Left ventricle myocardium superior (tissue), 1 donor: ENCODE measurements at regions not wholly inside any gene's neighbourhood (a gene's known extent, or its start where the extent isn't known, plus 50 kb on each side); places are given as distances from the start of the nearest gene placed in this dataset.

Experiments
- ATAC-seq: fragments of 200-7000 bp; cut with Tn5 transposase; one replicate; pipeline ENCODE4 v1.9.1; 2020; ENCODE audit warnings: mild to moderate bottlenecking, moderate library complexity
- DNase-seq: peaks from one replicate; pipeline ENCODE4 v3.0.0-alpha.2; 2020
- intact Hi-C: fragments of 100-400 bp; cut with micrococcal nuclease; formaldehyde crosslinking; loops from one replicate; pipeline ENCODE4 v1.11.0; 2022
- donor health status: DM: no; HTN: yes; CAD: no; lungs with severe emphysema.

DNA sequence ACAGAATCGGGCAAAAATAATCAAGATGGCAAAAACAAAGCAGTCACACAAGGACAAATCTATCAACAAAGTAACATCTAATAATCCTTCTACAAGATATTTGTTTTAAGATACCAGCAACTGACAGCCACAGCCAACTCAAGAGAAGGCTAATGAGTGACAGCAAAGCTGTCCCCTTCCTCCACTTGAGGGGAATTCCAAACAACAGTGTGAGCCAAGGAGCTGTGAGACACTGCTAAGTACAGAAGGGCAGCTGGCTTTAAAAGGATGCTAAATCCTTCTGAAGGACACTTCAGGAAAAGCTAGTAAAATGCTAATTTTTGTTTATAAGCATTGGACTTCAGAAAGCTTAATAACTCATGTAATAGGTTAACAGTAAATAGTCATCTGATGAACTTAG is 120.3 kb upstream of the GOLGA8J start:
- intact Hi-C loops = no loop called here
- ATAC-seq (no peak), DNase-seq (no peak)

DNA sequence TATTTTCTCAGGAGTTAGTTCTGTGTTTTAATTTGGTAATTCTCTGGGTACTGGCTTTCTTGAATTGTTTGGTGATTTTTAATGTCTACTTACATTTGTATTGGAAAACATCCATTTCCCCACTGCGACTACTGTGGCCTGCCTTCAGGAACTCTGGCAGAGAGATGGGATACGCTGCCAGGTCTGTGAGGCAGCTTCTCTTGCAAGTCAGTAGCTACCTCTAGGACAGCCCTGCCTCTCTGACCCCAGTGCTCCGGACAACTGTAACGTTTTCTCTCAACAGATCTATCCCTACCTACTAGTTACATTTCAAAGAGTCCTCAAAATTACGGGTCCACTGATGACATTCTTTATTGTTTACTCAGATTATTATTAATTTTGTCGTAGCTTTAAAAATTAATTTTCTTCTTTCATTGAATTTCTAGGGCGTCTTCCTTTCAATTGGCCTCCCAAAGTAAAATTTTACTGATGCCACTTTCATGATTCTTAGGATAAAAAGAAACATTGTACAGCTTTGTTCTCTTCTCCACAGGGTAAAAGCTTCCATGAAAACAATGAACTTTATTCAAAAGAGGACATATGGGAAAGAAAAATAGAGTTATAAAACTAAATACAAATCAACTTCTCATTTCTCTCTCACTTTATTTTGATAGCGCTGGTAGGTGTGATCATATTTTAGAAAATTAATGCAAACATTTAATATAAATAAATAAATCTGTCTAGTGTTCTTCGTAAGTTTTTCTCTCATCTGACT is 123.2 kb upstream of the GOLGA8J start:
- DNase-seq (no peak), ATAC-seq (no peak)
- intact Hi-C loops = no loop called here

DNA sequence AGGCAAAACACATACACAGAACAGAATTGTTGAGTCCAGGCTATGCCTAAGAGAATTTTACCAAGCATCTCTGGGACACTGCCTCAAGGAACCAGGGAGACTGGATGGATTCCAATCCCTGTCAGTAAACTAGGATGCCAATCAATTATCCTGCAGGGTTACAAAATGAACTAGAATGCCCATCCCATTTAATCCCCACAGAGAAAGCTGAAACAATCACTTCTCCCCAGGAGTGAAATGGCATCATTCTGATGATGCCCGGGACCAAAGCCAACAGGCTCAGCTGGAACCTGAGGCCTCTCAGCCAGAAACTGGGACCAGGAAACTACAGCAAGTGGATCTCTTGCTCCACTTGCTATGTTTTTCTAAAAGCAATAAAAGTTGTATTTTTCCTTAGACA is 130.0 kb upstream of the TJP1 start:
- intact Hi-C loops = no loop called here
- ATAC-seq = no peak
- DNase-seq = no peak

DNA sequence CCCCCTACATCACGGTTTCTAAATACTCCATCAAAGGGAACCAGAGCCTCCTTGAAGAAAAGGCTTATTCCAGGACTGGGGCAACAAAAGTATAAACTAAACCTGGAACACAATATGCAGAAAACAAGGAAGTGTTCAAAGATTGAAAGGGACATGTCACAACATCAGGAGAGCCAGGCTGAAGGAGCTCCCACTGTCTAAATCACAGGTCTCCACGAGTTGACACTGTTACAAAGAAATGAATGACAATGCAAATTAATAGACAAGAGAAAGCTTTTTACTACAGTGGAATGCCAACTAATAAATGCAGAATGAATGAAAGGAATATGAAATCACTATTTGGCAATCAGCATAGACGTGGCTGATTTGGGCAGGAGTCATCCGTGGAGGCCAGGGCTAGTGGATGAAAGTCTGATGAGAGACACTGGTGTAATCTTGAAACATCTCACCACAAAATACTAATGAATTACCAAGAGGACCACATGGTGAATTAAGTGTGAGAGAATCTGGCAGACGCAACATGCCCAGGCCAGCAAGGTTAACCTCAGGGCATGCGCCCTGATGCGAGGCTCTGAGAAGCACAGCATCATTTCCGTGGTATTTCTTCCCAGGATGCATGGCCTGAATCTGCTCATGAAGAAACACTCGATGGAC is 123.8 kb upstream of the TJP1 start:
- ATAC-seq (no peak), DNase-seq (no peak)
- intact Hi-C loops = no loop called here

DNA sequence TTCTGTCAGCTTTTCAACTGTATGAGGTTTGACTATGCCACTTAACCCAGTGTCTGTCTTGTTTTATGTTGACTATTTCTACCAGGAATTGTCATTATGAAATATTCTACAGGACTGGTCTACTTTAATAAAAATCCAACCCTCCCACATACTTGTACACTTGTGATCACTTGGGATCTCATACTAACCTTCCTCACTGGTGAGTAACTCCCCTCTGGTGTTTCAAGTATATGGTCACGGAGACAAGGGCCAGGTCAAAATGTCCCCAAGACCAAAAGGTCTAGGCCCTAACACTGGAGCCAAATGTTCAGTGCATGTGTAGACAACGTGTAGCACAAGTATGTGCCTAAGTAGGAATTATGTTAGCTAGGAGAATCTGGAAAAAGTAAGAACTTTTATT is 122.7 kb upstream of the TJP1 start:
- ATAC-seq = no peak
- intact Hi-C loops = no loop called here
- no peak for DNase-seq

DNA sequence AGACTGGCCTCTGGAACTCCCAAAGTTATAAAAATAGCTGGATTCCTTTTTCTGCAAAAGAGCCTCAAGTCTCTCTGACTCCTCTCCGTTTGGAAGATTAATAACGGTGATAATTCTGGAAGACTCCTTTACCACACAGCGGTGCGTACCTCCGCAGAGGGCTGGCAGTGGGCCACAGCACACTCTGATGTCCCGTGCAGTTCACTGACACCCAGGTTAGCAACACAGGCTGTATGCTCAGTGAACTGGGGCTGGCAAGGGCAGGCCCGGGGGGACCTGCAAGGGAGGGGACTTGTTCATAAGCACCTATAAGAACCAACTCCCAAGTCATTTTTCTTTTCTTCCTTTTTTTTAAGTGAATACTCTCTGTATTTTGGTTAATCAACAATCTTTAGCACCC is 120.3 kb upstream of the TJP1 start:
- ATAC-seq (no peak), DNase-seq (peak; percentile 32)
- intact Hi-C loops = no loop called here

DNA sequence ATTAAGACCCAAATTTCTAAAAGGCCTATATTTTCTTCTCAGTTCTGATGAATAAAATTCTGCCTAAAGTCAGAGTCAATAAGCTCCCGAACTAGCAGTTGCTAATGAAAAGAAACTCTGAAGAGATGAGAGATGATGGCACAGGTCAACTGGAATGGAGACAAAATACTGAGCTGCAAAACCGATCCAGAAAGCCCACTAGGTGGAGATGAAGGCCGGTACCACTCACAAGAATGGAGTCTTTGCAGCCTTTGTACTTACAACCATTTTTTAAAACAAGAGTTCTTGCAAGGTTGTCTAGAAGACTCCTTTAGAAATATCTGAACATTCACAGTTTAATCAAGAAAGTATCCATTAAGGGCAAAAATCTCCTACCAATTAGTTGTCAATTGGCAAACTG is 119.9 kb upstream of the TJP1 start:
- intact Hi-C loops = no loop called here
- DNase-seq = no peak
- peak; percentile 36 for ATAC-seq

DNA sequence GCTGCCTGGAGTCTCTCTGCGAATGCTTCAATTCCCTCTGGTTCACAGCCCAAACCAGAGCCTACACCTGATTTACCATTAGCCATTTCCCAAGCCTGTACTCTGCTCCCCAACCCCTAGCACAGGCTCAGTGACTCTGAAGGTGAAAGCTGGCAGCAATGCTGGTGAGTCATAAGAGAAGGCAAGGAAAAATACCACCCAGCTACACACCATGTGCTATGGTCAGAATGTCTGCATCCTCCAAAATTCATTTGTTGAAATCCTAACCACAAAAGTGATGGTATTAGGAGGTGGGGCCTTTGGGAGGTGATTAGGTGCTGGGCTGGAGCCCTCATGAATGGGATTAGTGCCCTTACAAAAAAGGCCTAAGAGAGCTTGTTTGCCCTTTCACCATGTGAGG is 117.1 kb upstream of the TJP1 start:
- no peak for ATAC-seq
- DNase-seq = no peak
- intact Hi-C loops = no loop called here

DNA sequence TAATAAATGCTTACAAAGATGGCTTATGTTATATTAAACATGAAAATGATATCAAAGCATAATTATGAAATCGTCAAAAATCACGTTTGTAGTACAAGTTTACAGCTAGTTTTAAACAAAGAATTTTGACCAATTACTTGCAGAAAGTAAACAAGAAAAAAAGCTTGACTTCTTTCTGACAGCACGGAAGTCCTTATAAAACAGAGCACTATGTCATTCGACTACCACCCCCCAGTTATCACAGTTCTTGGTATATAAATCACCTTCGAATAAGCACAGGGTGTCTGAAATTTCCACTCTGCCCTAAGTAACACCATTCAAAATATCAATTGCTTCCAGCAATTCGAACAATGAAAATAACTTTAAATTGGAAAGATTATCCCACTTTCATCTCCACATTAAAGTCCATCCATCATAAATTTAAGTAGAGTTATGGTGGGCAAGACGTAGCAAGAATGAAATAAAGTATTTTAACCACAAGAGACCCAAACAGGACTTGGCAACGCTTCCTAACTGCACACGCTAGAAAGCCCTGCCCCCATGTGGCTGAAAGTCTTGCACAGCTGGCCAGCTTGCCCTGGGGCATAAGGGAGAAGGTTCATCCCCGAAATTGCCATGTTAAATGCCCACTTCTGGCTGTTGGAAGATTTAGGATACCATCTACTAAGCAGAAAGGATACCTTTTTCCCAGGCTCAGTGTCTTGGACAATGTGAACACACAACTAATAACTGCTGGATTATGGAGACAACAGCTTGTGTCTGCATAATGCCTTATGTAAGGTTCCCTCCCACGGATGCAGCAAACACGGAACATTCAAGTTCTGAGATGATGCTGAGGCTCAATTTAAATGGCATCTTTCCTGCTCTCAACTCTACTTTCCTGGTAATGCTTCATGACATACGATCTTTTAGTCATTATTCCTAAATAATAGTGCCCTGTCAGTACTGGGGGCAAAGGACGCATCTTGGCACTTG is 116.4 kb upstream of the TJP1 start:
- no peak for ATAC-seq
- intact Hi-C loops = no loop called here
- no peak for DNase-seq

DNA sequence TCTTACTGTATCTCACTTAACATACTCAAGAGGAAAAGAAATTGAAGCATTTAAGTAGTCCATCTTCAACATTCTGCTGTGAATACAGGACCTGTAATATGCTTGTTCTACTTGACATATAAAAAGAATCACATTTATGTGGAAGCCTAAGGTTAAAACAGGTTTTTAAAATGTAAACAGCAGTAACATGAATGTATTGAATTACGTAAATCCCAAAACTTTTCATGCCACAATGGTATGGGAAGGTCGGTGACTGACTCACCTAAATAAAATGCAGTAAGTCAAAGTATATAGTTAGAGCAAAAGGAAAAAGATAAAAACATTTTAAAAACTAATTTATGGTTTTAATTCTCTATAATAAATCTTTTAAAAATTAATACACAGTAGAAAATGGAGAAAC is 115.7 kb upstream of the TJP1 start:
- ATAC-seq = no peak
- no peak for DNase-seq
- intact Hi-C loops = no loop called here

DNA sequence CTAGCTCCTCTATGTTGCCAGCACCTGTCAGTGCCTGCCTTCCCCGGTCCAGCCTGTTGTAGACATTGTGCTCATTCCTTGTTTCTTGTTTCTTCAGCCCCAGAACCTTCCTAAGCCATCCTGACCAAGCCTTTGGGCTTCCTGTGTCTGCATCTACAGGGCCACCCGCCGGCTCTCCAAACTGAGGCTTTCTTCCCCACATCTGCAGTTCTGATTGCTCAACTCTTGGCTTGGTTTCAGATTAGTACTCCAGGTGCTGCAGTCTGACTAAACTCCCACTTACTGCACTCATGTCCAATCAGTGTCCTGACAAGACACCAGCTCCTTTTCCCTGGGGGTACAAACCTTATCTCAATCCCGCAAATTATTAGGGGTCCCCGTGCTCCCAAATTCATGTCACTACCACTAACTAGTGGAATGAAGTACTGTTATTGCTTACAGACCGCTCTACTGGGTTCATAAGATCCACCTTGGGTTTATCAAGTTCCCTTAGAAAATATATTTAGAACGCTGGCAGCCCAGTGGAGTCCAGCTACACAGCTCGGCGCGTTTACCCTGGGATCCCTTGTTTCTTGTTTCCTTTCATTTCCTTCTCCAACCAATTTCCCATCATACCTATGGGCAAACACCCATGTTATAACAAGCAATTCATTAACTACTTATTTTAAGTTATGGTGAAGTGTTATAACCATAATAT is 114.2 kb upstream of the TJP1 start:
- DNase-seq (no peak), ATAC-seq (peak; percentile 72)

DNA sequence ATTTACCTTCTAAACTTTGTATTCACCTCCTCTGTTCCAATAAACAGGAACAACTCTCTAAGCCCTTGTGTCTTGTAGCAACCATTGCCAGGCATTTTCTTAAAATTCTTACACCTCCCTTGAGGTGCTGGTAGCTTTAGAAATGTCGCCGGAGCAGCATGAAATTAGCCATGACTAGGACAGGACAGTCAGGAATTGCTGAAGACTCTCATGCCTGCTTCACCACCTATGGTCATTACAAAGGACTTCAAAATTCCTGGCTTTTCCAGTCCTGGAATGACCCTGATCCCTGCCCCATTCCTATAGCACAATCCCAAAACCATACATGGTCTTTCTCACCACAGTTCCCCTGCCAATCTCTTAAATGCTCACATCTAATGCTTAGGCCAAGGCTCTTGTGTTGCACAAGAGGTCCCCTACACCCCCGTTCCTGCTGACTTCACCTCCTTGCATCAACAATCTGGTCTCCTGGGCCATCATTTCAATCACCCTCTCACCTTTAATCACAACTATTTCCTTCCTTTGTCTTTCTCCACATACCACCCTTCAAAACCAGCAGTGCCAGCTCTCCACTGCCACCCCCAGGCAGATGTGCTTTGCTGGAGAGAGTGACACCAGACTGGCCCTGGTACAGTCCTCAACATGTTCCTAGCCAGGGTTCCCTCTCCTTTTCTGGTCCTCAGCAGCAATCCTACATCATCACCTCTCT is 113.2 kb upstream of the TJP1 start:
- DNase-seq (peak; percentile 37), ATAC-seq (peak; percentile 79)
- intact Hi-C loops = no loop called here

More for the DNA sequence above, 114.2 kb upstream of the TJP1 start:
- intact Hi-C loops = no loop called here

DNA sequence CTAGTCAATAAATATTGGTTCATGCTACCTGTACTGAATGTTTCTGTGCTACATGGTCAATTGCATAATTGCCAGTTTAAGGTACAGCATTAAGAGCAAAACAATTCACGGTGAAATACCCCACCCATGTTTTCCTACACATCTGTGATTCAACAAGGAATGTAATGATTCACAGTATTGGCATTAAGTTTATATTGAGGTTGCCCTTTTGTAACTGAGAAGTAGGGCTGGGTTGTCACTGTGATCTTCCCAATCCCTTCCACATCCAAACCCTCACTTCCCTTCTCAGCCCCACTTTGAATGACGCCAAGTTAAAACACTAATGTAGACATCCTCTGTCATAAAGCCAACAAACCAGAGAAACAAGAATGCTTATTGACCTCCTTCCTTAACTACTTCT is 112.0 kb upstream of the TJP1 start:
- ATAC-seq (no peak), DNase-seq (no peak)
- intact Hi-C loops = no loop called here

DNA sequence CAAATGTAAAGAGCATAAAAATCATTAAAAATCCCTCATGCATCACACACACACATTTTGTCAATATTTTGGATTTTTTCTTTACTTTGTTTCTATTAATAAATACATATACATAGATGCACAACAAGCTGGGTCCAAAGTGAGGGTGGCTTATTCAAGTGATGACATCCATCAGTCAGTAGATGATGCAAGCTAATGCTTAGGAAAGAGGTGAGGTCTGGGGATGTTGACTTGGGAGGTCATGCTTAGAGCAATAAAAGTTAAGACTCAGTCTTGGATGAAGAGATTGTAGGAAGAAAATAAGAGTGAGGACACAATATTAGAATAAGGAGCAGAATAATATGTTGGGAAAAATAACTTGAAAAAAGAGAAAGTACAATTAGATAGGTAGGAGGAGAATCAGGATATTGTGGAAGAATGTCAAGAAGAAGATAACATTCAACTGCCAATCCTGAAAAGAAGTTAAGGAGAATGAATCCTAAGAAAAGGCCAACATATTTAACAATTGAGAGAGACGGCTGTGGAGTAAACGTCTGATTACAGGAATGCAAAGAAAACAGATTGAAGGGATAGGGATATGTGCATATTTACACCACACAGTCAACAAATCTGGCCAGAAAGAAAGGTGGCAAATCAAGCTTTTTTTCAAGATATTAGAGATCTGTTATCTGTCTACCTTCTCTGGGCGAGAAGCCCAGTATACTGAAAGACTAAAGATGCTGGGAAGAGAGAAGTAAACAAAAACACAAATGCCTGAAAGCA is 111.0 kb upstream of the TJP1 start:
- ATAC-seq = no peak
- intact Hi-C loops = no loop called here
- DNase-seq = no peak

DNA sequence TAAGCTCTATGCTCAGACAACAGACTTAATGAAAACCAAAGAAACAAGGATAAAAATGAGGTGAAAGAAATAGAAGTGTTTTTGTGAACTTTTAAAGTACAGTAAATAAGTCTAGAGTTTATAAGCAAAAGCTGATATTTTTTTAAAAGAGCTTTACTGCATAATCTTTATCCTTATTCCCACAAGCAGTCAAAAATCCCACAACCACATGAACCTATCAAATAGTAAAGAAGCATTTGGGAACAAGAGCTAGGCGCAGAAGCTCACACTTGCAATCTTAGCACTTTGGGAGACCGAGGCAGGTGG is 103.8 kb upstream of the TJP1 start:
- ATAC-seq (no peak), DNase-seq (no peak)
- intact Hi-C loops = loop anchor here (5.0 to 10.0 kb wide), 2 partner anchors 121 to 179 kb away; no protein-coding TSS in a partner anchor

DNA sequence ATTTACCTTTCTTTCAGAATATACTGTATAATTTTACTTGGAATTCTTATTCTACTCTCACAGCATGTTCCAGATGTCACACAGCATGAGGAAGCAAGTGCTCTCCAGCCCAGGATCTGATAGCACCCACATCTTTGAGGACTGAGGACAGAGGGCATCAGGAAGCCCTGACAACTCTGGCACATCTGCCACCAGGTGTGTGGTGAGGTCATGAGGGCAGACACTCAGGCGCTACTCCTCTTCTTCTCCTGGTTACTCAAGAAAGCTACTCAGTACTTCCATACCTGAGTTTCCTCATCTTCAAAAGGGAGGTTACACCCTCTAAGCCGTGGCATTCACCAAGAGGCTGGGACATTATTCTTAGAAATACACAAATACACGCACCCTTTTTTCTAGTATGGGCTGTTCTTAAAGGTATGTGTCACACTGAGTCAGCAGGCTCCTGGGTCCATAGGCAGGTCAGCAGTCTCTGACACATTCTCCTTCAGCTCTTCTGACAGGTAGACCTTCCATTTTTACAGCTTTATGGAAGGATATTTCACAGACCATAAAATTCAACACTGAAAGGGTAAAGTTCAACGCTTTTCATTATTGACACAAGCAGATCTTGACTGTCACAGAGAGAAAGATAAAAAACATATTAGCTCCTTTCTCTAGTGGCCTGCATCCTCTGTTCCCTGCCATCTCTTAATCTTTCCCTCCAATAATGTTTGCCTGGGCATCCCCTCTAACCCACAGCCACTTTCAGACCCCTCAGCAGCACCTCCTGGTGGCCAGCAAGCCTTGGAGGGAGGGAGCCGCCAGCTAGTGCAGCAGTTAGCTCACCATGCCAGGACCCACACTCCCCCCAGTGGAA is 103.2 kb upstream of the TJP1 start:
- DNase-seq (peak; percentile 82), ATAC-seq (peak; percentile 97)
- intact Hi-C loops = loop anchor here (5.0 to 10.0 kb wide), 2 partner anchors 121 to 178 kb away; no protein-coding TSS in a partner anchor

DNA sequence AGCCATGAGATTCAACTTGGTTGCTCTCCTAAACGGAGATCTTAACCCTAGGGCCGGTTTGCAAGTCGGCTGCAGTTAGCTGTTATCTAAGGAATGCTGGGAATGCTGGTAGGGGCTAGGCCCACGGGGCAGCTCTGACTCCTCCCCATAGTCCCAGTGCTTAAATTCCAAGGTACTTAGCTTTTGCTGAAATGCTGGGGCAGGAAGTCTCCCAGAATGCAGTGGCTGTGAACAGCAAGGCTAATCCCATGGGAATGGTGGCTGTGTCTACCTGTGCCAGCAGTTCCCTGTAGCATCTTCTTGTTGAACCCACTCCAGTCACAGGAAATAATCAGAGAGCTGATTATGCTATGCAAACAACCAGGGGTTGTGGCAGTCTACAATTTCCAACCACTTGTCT is 102.5 kb upstream of the TJP1 start:
- ATAC-seq (peak; percentile 77), DNase-seq (peak; percentile 32)
- intact Hi-C loops = loop anchor here (5.0 to 10.0 kb wide), 2 partner anchors 120 to 177 kb away; no protein-coding TSS in a partner anchor
